HG02798 (cell line): ENCODE measurements at regions not wholly inside any gene's neighbourhood (a gene's known extent, or its start where the extent isn't known, plus 50 kb on each side); places are given as distances from the start of the nearest gene placed in this dataset.
A peak's percentile ranks its signal among the peaks of the same experiment; 100 is the strongest.

Experiments
- ATAC-seq: cut with Tn5 transposase; IDR thresholded peaks from one replicate; pipeline ENCODE4 v1.9.1; 2021; ENCODE audit warnings: mild to moderate bottlenecking; ENCODE audit not compliant: unreplicated experiment, poor library complexity

DNA sequence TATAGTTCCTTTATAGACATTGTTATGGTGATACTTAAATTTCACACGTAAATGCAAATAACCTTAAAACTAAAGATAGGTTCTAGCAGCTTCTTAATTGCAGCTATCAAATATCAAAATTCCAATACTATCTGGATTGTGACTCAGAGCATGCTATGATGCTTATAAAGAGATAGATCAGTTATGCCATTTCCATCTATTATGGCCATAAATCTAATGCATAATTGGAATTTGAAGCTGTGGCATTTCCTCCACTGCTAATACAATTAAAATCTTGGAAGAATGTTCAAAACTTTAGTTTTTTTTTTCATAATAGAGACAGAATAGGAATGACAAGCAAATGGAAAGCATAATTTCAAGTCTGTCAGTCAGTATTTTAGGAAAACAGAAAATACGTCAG, 220.8 kb upstream of the GALNT5 start:
- ATAC-seq: no peak

DNA sequence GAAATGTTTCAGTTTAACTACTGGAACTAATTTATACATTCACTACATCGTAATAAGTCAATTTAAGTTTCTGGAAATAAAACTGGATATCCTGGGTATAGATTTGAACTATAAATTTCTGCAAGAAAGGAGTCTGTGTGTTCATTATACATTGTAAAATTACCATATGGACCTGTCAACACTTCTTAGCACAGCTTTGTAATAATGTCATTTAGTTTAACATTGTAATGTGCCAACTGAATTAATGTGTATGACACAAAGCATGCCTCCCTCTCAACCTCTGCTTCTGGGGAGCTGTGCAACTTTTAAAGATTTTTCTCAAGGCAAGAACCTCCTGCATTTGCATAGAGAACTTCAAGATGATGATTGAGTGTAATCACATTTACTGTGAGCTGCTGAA, 213.7 kb upstream of the GALNT5 start:
- no peak for ATAC-seq

DNA sequence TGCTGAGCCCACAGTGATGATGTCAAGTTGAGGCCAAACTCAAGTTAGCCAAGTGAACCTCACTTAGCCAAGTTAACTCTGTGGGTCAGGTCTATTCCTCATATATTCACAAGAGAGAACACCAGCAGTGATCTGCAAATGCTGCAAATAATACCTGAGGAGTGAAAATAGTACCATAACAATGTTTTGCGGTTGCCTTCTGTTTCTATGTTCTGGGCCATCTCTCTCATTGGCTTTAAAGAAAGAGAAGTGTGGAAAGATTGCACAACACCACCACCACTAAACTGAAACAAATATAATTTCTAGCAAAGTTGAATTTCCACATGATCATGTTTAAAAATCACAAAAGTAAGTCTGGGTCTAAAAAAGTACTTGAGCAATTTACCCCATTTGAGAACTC, 211.1 kb upstream of the GALNT5 start:
- ATAC-seq: no peak

DNA sequence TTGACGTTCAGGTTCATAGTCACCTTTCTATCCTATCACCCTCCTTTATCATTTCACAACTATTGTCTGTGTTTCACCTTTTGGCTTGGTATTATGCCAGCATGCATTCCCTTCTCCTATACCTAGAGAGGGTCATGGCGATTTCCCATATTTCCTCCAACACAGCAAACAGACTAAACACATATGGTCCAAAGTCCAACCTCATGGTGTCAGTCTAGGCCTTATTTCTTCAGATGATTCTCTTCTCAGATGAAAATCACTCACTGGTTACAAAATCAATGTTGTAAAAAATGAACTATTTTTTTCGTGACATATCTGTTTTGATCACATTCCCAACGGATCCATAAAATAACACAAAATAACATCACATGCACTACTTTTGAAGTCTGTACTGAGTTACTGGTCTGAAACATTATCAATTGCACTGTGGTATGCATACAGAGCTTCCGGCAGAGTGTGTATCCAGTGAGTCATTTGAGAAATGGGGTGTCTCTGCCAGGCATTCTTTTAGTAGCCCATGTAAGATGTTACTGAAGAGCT, 204.8 kb upstream of the GALNT5 start:
- ATAC-seq: no peak

DNA sequence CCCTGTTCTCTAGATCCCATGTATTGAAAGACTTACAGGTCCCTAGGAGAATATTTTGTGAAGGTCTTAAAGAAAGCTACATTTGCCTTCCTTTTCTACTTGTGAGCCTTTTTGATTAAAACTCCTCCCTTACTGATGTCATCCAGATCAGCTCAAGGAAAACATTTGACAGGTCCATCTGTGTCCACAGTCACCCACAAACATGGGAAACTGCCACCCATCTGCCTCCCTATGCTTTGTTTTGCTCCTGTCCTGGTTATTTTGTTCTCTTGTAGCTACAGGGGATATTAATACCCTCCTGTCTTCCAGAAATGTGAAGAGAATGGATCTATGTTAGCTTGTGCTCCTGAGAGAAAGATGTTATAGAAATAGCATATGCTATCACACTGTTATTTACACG, 203.6 kb upstream of the GALNT5 start:
- ATAC-seq: no peak

DNA sequence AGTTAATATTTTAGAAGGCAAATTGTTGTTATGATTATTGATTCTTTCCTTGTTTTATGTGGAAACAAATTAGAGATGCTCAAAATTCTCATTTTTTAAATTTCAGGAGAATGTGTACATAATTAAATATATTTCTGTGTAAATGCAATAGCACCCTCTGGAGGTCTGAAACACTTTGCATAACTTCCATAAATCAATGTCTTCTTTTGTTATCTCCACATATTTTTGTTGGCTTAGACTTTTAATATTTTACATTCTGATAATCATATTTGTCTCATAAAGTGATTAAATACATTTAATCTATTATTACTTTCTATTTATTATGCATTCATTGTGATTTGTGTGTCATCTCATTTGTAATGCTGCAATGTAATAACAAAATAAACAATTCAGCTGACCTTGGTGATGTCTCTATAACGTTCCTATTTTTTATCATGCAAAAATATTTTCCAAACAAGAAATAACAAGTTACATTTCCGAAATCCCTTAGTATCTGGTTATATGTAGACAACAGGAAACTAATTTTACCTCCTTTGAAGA, 201.8 kb upstream of the GALNT5 start:
- no peak for ATAC-seq

DNA sequence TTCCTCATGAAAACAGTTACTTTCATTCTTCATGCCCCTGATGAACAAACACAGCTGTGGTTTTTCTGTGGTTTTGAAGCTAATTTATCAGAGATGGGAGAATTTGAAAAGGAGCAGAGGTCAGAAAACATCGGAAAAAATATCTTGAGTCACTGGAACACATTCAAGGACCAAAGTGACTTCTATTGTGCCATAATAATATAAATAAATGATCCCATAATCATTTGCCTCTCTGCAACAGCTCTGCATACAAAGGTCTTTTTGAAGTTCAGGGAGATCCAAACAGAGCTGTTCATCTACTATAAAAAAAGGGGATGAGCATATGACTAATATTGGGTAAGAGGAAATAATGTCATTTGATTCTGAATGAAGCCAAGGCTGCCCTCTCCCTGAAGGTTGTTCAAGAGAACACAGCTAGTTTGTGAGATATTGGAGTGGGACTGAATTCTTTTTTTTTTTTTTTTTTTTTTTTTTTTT, 201.3 kb upstream of the GALNT5 start:
- ATAC-seq: no peak

DNA sequence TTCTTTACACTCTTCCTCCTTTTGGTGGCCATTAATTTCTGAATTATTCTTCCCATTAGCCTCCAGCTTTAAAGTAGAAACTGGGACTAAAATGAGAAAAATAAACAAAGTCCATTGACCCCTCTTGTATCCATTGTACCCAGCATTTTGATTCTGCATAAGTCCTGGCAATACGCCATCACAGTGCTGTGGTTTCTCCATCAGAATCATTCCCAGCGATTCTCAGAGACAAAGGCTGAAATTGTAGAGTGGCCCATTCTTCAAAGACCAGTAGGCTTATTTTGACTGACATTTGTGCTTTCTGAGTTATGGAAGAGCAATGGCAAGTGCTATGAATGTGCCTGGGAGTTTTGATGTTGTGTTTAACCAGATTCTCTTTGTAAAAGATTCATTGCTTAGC, 199.3 kb upstream of the GALNT5 start:
- no peak for ATAC-seq

DNA sequence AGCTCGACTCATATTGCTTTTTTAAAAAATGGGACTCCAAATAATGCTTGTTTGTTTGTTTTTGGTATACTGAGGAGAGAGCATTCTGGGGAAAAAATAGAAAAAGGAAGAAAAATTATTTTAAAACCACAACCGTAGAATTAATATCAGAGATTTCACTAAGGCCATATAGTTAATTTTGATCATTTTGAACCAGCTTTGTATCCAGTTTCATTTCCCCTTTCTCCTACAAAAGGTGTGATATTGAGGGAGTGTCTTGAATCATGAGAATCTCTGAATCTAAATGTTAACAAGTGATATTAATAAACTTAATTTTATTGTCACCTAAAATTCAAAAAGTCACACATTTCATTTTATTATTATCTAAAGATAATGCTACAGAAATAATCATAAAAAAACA, 198.5 kb upstream of the GALNT5 start:
- ATAC-seq: peak; percentile 25

DNA sequence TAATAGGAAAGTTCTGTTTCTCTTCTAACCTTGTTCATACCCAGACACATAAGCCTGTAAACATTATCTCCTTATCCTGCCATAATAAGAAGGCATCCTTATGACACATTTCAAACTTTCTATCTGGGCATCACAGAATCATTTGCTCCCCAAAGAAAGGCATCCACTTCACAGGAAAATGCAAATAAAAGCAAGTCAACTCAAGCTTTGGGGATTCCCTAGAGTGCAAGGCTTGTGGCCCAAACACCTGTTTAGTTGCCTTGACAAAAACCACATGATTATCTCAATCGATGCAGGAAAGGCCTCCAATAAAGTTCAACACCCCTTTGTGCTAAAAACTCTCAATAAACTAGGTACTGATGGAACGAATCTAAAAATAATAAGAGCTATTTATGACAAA, 195.7 kb upstream of the GALNT5 start:
- peak; percentile 96 for ATAC-seq

DNA sequence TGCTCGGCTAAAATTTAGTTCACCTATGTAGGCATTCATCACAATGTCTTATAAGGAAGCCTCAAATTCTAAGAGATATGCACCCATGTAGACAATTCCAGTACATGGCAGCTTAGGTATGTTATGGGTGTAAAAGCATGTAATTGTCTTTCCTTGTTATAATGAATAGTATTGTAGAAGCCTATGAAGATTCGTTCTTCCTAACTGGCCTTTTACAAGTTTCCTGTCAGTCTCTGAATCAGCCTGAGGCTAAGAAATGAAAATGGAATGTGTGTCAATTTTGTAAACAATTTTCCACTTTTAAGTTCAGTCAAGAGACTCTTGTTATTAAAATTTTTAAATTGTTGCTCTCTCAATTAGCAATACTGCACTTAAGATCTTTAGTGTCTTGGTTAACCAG, 189.9 kb upstream of the GALNT5 start:
- no peak for ATAC-seq

DNA sequence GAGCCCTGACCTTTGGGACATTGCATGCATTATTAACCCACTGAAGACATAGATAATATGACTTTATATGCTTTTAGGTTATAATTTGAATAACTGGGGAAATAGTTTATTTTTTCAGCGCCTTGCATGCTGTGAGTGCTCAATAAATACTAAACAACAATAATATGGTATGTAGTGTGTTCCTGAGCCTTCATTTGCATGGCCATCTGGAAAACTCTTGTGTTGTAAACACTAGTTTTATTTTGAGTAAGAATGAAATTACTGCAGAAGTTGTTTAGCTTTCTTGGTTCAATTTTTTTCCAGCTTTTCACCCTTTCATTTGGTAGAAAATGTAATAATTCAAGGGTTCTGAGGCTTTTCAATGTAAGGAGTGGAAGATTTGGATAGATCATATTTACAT, 189.3 kb upstream of the GALNT5 start:
- ATAC-seq: no peak

DNA sequence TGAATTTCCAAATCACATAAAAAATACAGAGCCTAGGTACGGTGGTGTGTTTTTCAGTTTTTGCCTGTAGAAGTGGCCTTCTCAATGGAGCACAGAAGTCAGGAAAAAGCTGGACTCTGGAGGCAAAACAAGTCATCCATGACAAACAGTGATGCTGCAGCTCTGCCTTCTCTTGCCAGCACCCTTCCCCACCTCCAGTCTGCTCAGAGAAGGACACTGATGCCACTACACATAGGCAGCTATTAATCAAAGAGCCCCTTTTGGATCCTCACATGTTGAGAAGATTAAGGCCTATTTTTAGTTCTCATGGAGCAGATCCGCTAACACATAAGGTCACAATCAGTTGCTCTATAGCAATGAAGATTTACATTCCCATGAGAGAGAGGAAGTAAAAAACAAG, 181.6 kb upstream of the GALNT5 start:
- ATAC-seq: no peak

DNA sequence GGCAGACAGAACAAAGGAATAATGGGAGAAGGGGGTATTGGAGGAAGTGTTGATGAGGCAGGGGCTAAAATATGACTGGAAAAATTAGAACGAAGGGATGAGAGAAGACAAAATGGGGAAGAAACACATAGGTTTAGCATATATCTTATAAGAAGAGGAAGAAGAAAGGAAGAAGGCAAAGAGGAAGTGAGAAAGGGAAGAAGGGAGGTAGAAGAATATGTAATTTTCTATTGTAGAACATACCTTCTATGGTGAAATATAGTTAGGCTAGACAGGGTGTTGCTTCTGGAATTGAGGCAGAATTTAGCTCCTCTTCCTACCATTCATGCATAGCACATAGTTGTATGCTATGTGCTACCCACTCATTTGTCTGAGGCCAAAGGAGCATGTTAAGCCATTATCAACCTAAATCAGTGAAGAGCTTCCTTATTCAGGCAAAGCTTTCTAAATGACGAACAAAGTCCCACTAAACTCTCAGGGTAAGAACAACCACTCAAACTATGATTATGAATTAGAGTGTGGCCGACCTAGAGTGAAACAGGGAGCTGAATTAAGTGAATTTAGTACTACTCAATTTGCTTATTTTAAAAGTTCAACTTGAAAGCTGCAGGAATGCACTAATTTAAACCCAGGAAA, 180.9 kb upstream of the GALNT5 start:
- peak; percentile 68 for ATAC-seq

DNA sequence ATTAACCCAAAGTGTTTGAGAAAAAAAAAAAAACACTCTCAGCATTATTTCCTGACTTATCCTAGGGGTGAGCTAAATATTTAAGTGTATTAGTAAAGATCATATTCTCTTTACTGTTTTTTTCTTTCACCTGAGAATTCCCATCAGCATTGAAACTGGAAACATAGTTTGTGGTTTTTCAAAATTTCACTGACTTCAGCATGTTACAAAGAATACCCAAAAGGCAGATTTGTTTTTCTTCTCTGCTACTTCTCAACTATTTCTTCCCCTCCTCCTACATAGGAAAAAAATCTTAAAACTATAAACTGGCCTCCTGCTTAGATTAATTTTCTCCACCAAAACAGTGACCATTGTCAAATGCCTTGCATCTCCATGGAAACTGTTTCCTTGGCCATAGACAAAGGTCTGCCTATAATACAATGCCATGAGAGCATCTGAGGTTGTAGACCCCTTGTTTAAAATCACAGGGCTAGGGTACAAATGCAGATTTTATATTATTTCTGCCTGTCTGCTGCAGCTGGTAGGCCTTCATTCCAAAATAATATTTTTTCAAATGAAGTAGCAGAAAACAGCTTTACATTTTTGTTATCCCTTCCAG, 179.7 kb upstream of the GALNT5 start:
- no peak for ATAC-seq

DNA sequence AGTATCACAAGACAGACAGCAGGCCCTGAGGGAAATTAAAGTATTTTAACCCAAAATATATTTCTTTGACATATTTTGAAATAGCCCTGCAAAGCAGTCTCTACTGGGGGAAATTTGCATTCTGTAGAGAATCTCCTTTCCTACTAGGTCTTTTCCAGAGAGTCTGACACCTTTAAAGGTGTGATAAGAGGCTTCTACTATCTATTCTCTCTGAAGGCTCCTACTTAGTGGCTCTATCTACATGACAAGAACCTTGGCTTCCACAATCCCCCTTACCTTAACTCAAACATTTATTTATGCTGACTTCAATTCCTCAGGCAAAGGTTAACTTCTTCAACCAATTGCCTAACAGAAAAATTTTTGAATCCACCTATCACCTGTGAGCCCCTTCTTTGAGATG, 174.6 kb upstream of the GALNT5 start:
- ATAC-seq: no peak

DNA sequence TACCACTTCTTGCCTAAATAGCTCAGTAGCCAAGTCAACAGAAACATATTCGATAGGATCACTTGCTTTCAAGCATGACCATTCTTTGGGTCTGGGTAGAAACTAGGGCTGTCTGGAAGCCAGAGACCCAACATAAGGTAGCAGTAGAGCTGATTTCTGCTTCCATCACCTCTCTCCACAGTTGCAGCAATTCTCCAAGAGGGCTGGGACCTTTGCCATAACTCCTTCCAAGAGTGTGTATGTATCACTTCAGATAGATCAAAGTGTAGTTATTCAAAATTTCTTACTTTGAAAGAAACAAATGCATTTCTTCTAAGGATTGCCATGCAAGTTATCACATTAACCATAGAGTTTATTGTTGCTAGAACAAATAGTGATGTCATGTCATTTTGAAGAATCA, 172.0 kb upstream of the GALNT5 start:
- ATAC-seq: no peak

DNA sequence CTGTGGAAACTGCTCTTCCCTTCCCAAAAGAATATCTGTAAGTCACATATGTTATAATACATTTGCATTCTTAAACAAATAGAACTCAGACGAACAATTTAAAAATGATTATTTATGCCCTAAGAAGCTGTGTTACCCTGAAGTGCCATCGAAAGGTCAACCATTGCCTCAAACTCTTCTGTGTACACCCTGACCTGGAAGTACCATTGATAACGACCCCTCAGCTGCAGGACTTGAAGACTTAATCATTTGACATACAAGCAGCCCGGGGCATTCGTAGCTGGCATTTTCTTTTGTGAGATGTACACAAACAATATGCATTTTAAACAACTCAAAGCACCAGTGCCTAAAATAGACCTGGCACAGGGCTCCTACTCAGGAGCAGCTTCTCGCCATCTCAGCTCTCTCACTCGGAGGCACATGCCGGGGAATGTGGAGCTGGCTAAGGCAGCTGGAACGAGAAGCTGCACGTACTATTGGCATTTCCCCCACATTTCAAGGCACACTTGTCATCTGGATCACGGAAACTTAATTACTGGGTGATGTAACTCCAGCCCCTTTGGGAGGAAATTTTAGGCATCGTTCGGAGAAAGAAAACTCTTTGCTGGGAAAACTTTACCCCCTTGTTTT, 170.0 kb upstream of the GALNT5 start:
- no peak for ATAC-seq

DNA sequence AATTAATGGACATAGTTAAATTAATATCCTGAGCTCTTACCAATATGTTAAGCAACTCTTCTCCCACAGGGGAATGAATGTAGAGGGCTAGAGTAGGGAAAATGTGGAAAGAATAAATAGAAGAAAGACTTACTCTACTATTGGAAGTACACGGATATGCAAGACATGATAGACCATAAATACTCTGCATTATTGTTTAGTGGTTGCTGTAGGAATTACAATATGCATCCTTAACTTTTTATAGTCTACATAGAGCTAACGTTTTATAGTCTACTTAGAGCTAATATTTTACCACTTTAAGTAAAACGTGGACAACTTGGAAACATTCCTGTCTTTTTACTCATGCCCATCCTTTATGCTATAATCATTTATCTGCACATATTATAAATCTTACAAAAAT, 163.8 kb upstream of the GALNT5 start:
- ATAC-seq: no peak

DNA sequence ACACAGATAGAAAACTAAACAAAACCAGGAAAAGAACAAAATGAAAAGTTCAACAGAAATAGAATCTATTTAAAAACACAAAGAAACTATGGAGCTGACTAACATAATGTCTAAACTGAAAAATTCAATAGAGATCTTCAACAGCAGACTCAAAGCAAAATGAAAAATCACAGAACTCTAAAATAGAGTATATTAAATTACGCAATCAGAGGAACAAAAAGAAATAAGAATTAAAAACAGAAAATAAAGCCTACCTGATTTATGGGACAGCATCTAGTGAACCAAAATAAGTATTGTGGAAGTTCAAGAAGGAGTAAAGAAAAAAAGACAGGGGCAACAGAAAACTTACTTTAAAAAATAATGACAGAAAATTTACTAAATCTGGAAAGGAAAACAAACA, 152.1 kb upstream of the GALNT5 start:
- no peak for ATAC-seq

DNA sequence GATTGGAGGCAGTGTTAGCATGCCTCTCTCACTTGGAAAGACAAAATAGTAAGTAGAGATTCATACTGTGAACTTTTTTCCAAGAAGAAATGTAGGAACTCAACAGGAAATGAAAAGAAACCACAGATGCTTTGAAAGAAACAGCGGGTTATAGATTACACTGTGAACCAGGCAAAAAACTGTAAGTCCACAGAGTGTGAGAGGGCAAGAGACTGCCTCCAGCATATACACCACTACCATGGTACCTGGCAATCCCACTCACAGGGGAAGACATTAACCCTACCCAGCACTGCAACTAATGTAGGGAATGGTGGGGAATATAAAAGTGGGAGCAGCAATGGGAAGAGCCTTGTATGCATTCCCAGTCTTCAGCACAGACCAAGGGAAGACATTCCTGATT, 150.6 kb upstream of the GALNT5 start:
- ATAC-seq: no peak
